ENCODE measurements at regions not wholly inside any gene's neighbourhood (a gene's known extent, or its start where the extent isn't known, plus 50 kb on each side); places are given as distances from the start of the nearest gene placed in this dataset.

- Histone ChIP-seq H2AFZ (ENCODE audit: low read length) (no peak overlapping the region), H4K91ac (replicated peaks; ENCODE audit: insufficient read length, low read length) (no peak overlapping the region), H3K4ac (replicated peaks; ENCODE audit: insufficient read length, low read depth, low read length) (no peak overlapping the region), H3K14ac (ENCODE audit: insufficient read length) (no peak overlapping the region), H4K5ac (ENCODE audit: insufficient read length, low read depth, low read length) (no peak overlapping the region), H4K20me1 (replicated peaks in 1 of 2; ENCODE audit: control insufficient read depth in 1 of 2, insufficient read depth in 2 of 2, low read length in 2 of 2) (no peaks in the 10 kb centered on the region), H3K9me3 (ENCODE audit: insufficient read depth in 2 of 2, low read depth in 1 of 2, low read length in 1 of 2) (peaks cover 24 to 39% of the 10 kb centered on the region in 2 experiments), H3K23ac (ENCODE audit: insufficient read length) (no peak overlapping the region), H2BK20ac (ENCODE audit: low read length) (no peak overlapping the region), H2BK15ac (ENCODE audit: low read length) (no peak overlapping the region), H2BK120ac (replicated peaks; ENCODE audit: low read depth, low read length) (no peak overlapping the region), H2BK5ac (ENCODE audit: low read depth, low read length) (no peak overlapping the region), H3K36me3 (ENCODE audit: control insufficient read depth in 2 of 4, insufficient read depth in 4 of 4, low read length in 3 of 4) (peaks cover 0 to 5% (median 0%) of the 10 kb centered on the region in 4 experiments; a peak in 2 of 8 replicates), H4K8ac (ENCODE audit: extremely low read depth, insufficient read depth, low read length) (no peak overlapping the region), H2AK5ac (ENCODE audit: low read depth, low read length) (no peak overlapping the region), H2BK12ac (ENCODE audit: low read depth, low read length) (no peak overlapping the region), H3K4me1 (replicated peaks in 1 of 4; ENCODE audit: control insufficient read depth in 3 of 4, insufficient read depth in 4 of 4, low read length in 3 of 4) (no peaks in the 10 kb centered on the region), H3K27me3 (replicated peaks in 1 of 4; ENCODE audit: control insufficient read depth in 3 of 4, extremely low read depth in 1 of 4, insufficient read depth in 3 of 4, low read length in 3 of 4) (no peaks in the 10 kb centered on the region), H3K4me3 (ENCODE audit: extremely low read depth in 1 of 4, insufficient read depth in 2 of 4, low read depth in 3 of 4, low read length in 4 of 4) (no peak overlapping the region), H3K4me2 (ENCODE audit: insufficient read depth in 1 of 2, low read depth in 2 of 2, low read length in 2 of 2) (no peak overlapping the region), H3K79me2 (ENCODE audit: control insufficient read depth in 1 of 2, insufficient read depth in 2 of 2, low read length in 2 of 2) (no peaks in the 10 kb centered on the region), H3K56ac (replicated peaks; ENCODE audit: insufficient read length, low read depth, low read length) (no peak overlapping the region), H3K23me2 (ENCODE audit: low read depth, low read length) (no peaks in the 10 kb centered on the region), H3K27ac (ENCODE audit: low read depth, low read length) (no peak overlapping the region), H3K9ac (replicated peaks in 1 of 4; ENCODE audit: extremely low read depth in 1 of 4, low read depth in 3 of 4, low read length in 3 of 4) (no peak overlapping the region), H3K18ac (ENCODE audit: extremely low read depth, low read length) (no peak overlapping the region), H3K79me1 (ENCODE audit: low read depth, low read length) (no peaks in the 10 kb centered on the region)
- TF ChIP-seq EGR1 (IDR thresholded peaks at IDR 0.05; ENCODE audit: borderline replicate concordance, low read depth, low read length) (no peak), POLR2AphosphoS5 (IDR thresholded peaks at IDR 0.05; ENCODE audit: low read depth, low read length) (no peak), SAP30 (IDR thresholded peaks at IDR 0.05; ENCODE audit: insufficient read depth, insufficient replicate concordance, low read length) (no peak), RFX5 (IDR thresholded peaks at IDR 0.05; ENCODE audit: borderline replicate concordance, low read depth, low read length) (no peak), SRF (IDR thresholded peaks at IDR 0.05; ENCODE audit: low read depth, low read length) (no peak), SIN3A (conservative IDR thresholded peaks at IDR 0.05 in 1 of 2, IDR thresholded peaks at IDR 0.05 in 1 of 2; ENCODE audit: low read depth in 1 of 2, low read length in 2 of 2) (no peak), FOSL1 (IDR thresholded peaks at IDR 0.05; ENCODE audit: insufficient read depth, low read depth, low read length) (no peak), POU5F1 (IDR thresholded peaks at IDR 0.05; ENCODE audit: low read depth, low read length) (no peak), BRCA1 (IDR thresholded peaks at IDR 0.05; ENCODE audit: low read depth, low read length) (no peak), HDAC2 (IDR thresholded peaks at IDR 0.05; ENCODE audit: borderline replicate concordance in 1 of 2, low read depth in 2 of 2, low read length in 2 of 2) (no peak), SIRT6 (IDR thresholded peaks at IDR 0.05; ENCODE audit: low read length) (no peak), KDM1A (IDR thresholded peaks at IDR 0.05; ENCODE audit: borderline replicate concordance, low read length) (no peak)
- CTCF ChIA-PET (ENCODE audit: partially characterized antibody), result interaction anchor here (0.8 kb wide), 1 partner anchor 9 kb away, joined by 3 read pairs; no protein-coding TSS in a partner anchor
- 96% methylated on average over 2 of the region's 2 CpGs; no CpG with 5 or more reads in 1 of the 2 experiments for WGBS, 2 experiments (ENCODE audit: extremely low coverage in 1 of 2, insufficient coverage in 1 of 2, insufficient read length in 1 of 2, insufficient replicate concordance in 2 of 2, low coverage in 1 of 2, low lambda C conversion rate in 2 of 2, missing lambda C conversion rate in 1 of 2)
- DNase-seq (ENCODE audit: low read depth in 1 of 2, low spot score in 2 of 2), result no peak
- FAIRE-seq, result no peak
- POLR2A ChIA-PET (ENCODE audit: partially characterized antibody), result no interaction called here
These were observed 382.2 kb downstream of the LRRC70 start for GRCh38 chr5:62960781-62961180.

All from H1 (cell line).